Thyroid gland (tissue), 4 donors: ENCODE measurements at regions not wholly inside any gene's neighbourhood (a gene's known extent, or its start where the extent isn't known, plus 50 kb on each side); places are given as distances from the start of the nearest gene placed in this dataset.

Experiments used
- DNase-seq, 2 donors: peaks; one replicate each; pipeline ENCODE4 v3.0.0-alpha.2; 2019
- H3K27ac ChIP-seq, 3 donors: fragments of 200-600 bp; sonication (generic); 1 replicate in 2 of 3; 2 replicates in 1 of 3; pipeline ENCODE4 v1.5.1; 2016 to 2019; ENCODE audit warnings: mild to moderate bottlenecking in 1 of 3, moderate library complexity in 1 of 3
- H3K27me3 ChIP-seq: fragments of 200-600 bp; sonication (generic); one replicate; pipeline ENCODE4 v1.5.1; 2019
- H3K36me3 ChIP-seq, 2 donors: fragments of 200-600 bp; sonication (generic); one replicate each; pipeline ENCODE4 v1.5.1; 2016 to 2019
- H3K4me1 ChIP-seq, 2 donors: fragments of 200-600 bp; sonication (generic); one replicate each; pipeline ENCODE4 v1.5.1; 2017 to 2019
- H3K4me3 ChIP-seq, 3 donors: fragments of 200-600 bp; sonication (generic); replicated peaks in 1 of 3; 1 replicate in 2 of 3; 2 replicates in 1 of 3; pipeline ENCODE4 v1.5.1; 2016; ENCODE audit warnings: mild to moderate bottlenecking in 1 of 3
- H3K9me3 ChIP-seq: fragments of 200-600 bp; sonication (generic); one replicate; pipeline ENCODE4 v1.5.1; 2017
- CTCF ChIP-seq, 6 experiments: fragments of 200-600 bp in 3 of 6; fragments of 450-650 bp in 3 of 6; sonication (generic) in 3 of 6; IDR thresholded peaks; one replicate each; pipeline ENCODE4 v1.5.1; 2016 to 2019; ENCODE audit warnings: antibody characterized with exemption in 6 of 6, mild to moderate bottlenecking in 2 of 6, inconsistent platforms in 1 of 6, moderate library complexity in 1 of 6
- POLR2A ChIP-seq, 2 donors: fragments of 450-650 bp; IDR thresholded peaks; one replicate each; pipeline ENCODE4 v1.6.1; 2017; ENCODE audit warnings: antibody characterized with exemption in 2 of 2, mild to moderate bottlenecking in 2 of 2, moderate library complexity in 1 of 2
- WGBS, 2 donors: methylation state at CpG; one replicate each; pipeline ENCODE4 v1.1.5; 2017; 5-methylcytosine and 5-hydroxymethylcytosine counted together
- intact Hi-C: fragments of 100-400 bp; cut with DNase I; formaldehyde crosslinking; loops from one replicate; pipeline ENCODE4 v1.15.1; 2023

- no peaks in the 10 kb centered on the region for H3K27me3 ChIP-seq
- H3K36me3 ChIP-seq, result no peaks in the 10 kb centered on the region
- H3K4me1 ChIP-seq, result peaks cover 10 to 12% of the 10 kb centered on the region in 2 donors
- peak; percentile 27 to 65 for DNase-seq
- intact Hi-C loops, result loop anchor here (5.0 kb wide), 1 partner anchor 258 kb away; no protein-coding TSS in a partner anchor
- H3K9me3 ChIP-seq, result no peaks in the 10 kb centered on the region
- WGBS, 2 donors, result 69% methylated on average over 12 of the region's 12 CpGs
- TF ChIP-seq CTCF (IDR thresholded peaks at IDR 0.05), result no peak
- no peak for TF ChIP-seq POLR2A (IDR thresholded peaks at IDR 0.05)
- H3K27ac ChIP-seq, result peak overlapping the region in 1 of 3 donors; percentile 39
- no peak overlapping the region for H3K4me3 ChIP-seq
Observed at GRCh38 chr14:100389497-100390104, 66.5 kb downstream of the SLC25A47 start.

GRCh38 chr14:100391173-100391572, 68.0 kb downstream of the SLC25A47 start:
- H3K4me3 ChIP-seq, result no peak overlapping the region
- 91 to 95% methylated on average over 15 of the region's 15 CpGs for WGBS, 2 donors
- intact Hi-C loops, result no loop called here
- H3K27ac ChIP-seq, result no peak overlapping the region
- TF ChIP-seq CTCF (IDR thresholded peaks at IDR 0.05), result no peak
- no peak for TF ChIP-seq POLR2A (IDR thresholded peaks at IDR 0.05)
- H3K36me3 ChIP-seq, result no peaks in the 10 kb centered on the region
- H3K27me3 ChIP-seq, result no peaks in the 10 kb centered on the region
- no peak for DNase-seq
- H3K4me1 ChIP-seq, result peaks cover 10 to 12% of the 10 kb centered on the region in 2 donors
- H3K9me3 ChIP-seq, result no peaks in the 10 kb centered on the region

GRCh38 chr14:100391724-100392123, 68.6 kb downstream of the SLC25A47 start:
- no peak for DNase-seq

GRCh38 chr14:100392356-100392755, 69.2 kb downstream of the SLC25A47 start:
- DNase-seq, result no peak
- TF ChIP-seq POLR2A (IDR thresholded peaks at IDR 0.05), result no peak
- TF ChIP-seq CTCF (IDR thresholded peaks at IDR 0.05), result no peak
- no peaks in the 10 kb centered on the region for H3K36me3 ChIP-seq
- no peaks in the 10 kb centered on the region for H3K9me3 ChIP-seq
- H3K4me3 ChIP-seq, result no peak overlapping the region
- H3K4me1 ChIP-seq, result peaks cover 6 to 12% of the 10 kb centered on the region in 2 donors
- no peaks in the 10 kb centered on the region for H3K27me3 ChIP-seq
- 87 to 89% methylated on average over 11 of the region's 11 CpGs for WGBS, 2 donors
- intact Hi-C loops, result no loop called here
- no peak overlapping the region for H3K27ac ChIP-seq

More at GRCh38 chr14:100391724-100392123, 68.6 kb downstream of the SLC25A47 start:
- WGBS, 2 donors, result 82 to 90% methylated on average over 2 of the region's 2 CpGs
- Histone ChIP-seq H3K4me1 (peaks cover 10 to 12% of the 10 kb centered on the region in 2 donors), H3K9me3 (no peaks in the 10 kb centered on the region), H3K27me3 (no peaks in the 10 kb centered on the region), H3K36me3 (no peaks in the 10 kb centered on the region), H3K4me3 (no peak overlapping the region), H3K27ac (no peak overlapping the region)
- no peak for TF ChIP-seq CTCF (IDR thresholded peaks at IDR 0.05)
- TF ChIP-seq POLR2A (IDR thresholded peaks at IDR 0.05), result no peak
- intact Hi-C loops, result no loop called here

GRCh38 chr14:100393362-100393761, 70.2 kb downstream of the SLC25A47 start:
- intact Hi-C loops, result no loop called here
- no peak for DNase-seq
- 90 to 94% methylated on average over 10 of the region's 10 CpGs for WGBS, 2 donors
- Histone ChIP-seq H3K4me3 (no peak overlapping the region), H3K27ac (no peak overlapping the region), H3K36me3 (no peaks in the 10 kb centered on the region), H3K9me3 (no peaks in the 10 kb centered on the region), H3K27me3 (no peaks in the 10 kb centered on the region), H3K4me1 (peaks cover 6 to 12% of the 10 kb centered on the region in 2 donors)
- TF ChIP-seq CTCF (IDR thresholded peaks at IDR 0.05), result no peak
- TF ChIP-seq POLR2A (IDR thresholded peaks at IDR 0.05), result no peak
